ENCODE measurements at regions not wholly inside any gene's neighbourhood (a gene's known extent, or its start where the extent isn't known, plus 50 kb on each side); places are given as distances from the start of the nearest gene placed in this dataset.

DNA sequence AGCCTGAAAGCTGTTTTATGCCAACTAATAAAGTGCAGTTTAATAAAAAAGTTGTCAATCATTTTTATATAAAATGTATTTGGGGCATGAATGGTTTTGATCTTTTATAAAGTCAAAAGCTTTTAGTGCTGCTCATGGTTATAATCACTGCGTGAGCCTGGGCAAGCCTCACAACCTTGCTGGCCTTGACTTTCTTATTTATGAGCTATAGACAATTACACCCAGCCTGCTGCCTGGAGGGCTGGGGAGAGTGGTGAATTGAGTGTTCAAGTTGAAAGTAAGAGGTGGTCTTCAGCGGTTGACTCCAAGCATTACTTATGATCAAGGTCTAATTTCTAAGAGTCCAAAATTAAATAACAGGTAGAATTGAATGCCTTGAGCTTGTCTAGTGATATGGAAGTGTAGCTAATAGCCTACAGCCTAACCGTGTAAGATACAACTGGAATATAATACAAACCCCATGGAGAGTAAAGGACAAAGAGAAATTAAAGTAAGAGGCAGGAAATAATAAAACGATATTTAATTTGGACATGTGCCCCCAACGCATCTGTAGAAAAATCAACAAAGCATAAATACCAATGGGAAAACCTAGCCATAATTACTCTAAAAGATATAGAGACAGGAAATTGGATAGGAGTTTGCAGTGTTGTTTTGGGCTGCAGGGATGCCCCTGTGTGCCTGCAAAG is 106.0 kb upstream of the CYP1B1 start:
- no peak overlapping the region for H3K4me3 ChIP-seq
- WGBS, 2 donors = 71 to 72% methylated on average over 5 of the region's 5 CpGs
- no peaks in the 10 kb centered on the region for H3K27me3 ChIP-seq
- no peak for TF ChIP-seq POLR2A (IDR thresholded peaks at IDR 0.05)
- TF ChIP-seq, protein P1, sequence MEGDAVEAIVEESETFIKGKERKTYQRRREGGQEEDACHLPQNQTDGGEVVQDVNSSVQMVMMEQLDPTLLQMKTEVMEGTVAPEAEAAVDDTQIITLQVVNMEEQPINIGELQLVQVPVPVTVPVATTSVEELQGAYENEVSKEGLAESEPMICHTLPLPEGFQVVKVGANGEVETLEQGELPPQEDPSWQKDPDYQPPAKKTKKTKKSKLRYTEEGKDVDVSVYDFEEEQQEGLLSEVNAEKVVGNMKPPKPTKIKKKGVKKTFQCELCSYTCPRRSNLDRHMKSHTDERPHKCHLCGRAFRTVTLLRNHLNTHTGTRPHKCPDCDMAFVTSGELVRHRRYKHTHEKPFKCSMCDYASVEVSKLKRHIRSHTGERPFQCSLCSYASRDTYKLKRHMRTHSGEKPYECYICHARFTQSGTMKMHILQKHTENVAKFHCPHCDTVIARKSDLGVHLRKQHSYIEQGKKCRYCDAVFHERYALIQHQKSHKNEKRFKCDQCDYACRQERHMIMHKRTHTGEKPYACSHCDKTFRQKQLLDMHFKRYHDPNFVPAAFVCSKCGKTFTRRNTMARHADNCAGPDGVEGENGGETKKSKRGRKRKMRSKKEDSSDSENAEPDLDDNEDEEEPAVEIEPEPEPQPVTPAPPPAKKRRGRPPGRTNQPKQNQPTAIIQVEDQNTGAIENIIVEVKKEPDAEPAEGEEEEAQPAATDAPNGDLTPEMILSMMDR (IDR thresholded peaks at IDR 0.05) = no peak
- intact Hi-C loops (cut with DNase I) = no loop called here
- no peak for ATAC-seq
- DNase-seq = no peak
- no peak overlapping the region for H3K27ac ChIP-seq
- no peaks in the 10 kb centered on the region for H3K9me3 ChIP-seq
- no peaks in the 10 kb centered on the region for H3K36me3 ChIP-seq (replicated peaks in 1 of 2; ENCODE audit: insufficient read depth in 1 of 2, low read depth in 2 of 2)
- peaks cover 6% of the 10 kb centered on the region for H3K4me1 ChIP-seq

DNA sequence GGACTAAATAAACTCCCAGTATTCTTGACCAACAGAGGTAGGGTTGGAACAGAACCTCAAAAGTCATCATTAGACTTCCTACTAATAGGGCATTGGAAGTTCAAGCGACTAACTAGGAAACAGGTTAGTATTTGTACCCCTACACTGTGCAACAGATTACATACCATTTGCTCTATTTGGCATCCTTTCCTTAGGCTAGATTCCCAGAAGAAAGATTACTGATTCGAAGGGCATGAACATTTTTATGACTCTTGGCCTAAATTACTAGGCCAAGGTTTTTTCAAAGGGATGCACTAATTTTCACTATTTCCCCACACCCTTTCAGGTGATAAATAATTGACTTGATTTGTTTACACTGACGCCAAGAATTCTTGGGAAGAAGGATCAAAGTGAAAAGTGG is 104.8 kb upstream of the CYP1B1 start:
- 60 to 65% methylated on average over 3 of the region's 3 CpGs for WGBS, 2 donors
- ATAC-seq = no peak
- H3K27ac ChIP-seq = no peak overlapping the region

DNA sequence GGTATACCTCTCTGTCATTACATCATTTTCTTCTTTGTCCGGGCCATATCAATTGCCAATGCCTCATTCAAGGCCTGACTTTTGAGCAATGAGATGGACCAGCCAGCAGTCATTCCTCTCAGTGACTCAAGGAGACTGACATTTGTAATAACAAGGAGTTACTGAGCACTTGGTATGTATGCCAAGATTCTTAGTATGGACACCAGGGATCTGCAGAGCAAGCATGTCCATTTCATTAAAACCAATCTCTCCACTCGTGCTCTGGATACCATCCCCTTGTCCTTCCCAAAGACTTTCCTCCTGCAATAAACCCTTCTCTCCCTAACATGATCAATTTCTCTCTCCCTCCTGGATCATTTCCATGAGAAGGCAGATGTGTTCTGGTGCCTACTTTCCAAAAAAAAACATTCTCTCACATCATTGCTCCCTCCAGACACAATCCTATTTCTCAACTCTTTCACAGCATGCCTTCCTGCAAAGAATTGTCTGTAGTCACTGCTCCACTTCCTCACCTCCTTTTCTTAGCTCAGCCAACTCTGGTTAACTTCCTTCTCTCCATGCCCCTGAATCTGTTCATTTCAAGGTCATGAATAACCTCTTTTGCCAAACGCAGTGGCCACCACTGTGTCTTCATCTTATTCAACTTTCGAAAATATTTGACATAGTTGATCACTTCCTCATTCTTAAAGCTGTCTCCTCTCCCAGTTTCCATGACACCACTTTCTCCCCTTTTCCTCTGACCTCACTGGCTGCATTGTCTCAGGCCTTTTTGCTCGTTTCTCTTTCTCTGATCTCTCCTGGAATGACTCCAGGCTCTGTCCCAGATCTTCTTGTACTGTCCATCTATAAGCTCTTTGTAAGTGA is 102.8 kb upstream of the CYP1B1 start:
- 34 to 37% methylated on average over 5 of the region's 5 CpGs for WGBS, 2 donors
- Histone ChIP-seq H3K27me3 (no peaks in the 10 kb centered on the region), H3K4me3 (no peak overlapping the region), H3K4me1 (peaks cover 6% of the 10 kb centered on the region), H3K36me3 (replicated peaks in 1 of 2; ENCODE audit: insufficient read depth in 1 of 2, low read depth in 2 of 2) (no peaks in the 10 kb centered on the region), H3K27ac (peak overlapping the region in 2 of 4 donors; percentile 23 to 65), H3K9me3 (no peaks in the 10 kb centered on the region)
- TF ChIP-seq POLR2A (IDR thresholded peaks at IDR 0.05) = no peak
- TF ChIP-seq, protein P1 (IDR thresholded peaks at IDR 0.05) = no peak
- ATAC-seq (peak; percentile 49), DNase-seq (peak in 1 of 4 donors; percentile 69)
- intact Hi-C loops (cut with DNase I) = no loop called here

More for the DNA sequence above, 104.8 kb upstream of the CYP1B1 start:
- peaks cover 6% of the 10 kb centered on the region for H3K4me1 ChIP-seq
- no peak overlapping the region for H3K4me3 ChIP-seq
- intact Hi-C loops (cut with DNase I) = no loop called here
- no peaks in the 10 kb centered on the region for H3K36me3 ChIP-seq (replicated peaks in 1 of 2; ENCODE audit: insufficient read depth in 1 of 2, low read depth in 2 of 2)
- DNase-seq = no peak
- H3K9me3 ChIP-seq = no peaks in the 10 kb centered on the region
- no peaks in the 10 kb centered on the region for H3K27me3 ChIP-seq
- TF ChIP-seq, protein P1 (IDR thresholded peaks at IDR 0.05) = no peak
- no peak for TF ChIP-seq POLR2A (IDR thresholded peaks at IDR 0.05)

DNA sequence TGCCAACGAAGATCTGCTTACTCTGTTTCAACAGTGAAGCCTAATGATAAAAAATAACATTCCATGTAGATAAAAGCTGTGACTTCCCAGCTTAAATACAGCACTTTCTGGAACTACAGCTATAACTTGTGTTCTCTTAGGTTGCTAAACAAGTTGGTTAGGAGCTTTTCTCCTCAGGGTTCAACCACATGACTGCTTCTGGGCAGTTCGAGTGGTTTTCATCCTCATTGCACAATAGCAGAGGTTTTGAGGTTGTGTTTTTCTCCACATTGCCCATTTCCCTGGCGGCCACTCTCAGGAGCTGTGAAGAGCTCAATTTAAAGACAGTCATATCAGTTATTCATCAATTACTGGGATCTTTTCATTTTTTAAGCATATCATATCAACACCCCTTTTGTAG is 102.2 kb upstream of the CYP1B1 start:
- H3K27ac ChIP-seq = peak overlapping the region in 2 of 4 donors; percentile 23 to 65
- H3K36me3 ChIP-seq (replicated peaks in 1 of 2; ENCODE audit: insufficient read depth in 1 of 2, low read depth in 2 of 2) = no peaks in the 10 kb centered on the region
- H3K4me1 ChIP-seq = peaks cover 6% of the 10 kb centered on the region
- H3K4me3 ChIP-seq = no peak overlapping the region
- no peak for TF ChIP-seq POLR2A (IDR thresholded peaks at IDR 0.05)
- TF ChIP-seq, protein P1 (IDR thresholded peaks at IDR 0.05) = no peak
- DNase-seq (peak in 2 of 4 donors; percentile 14 to 51), ATAC-seq (peak; percentile 46)
- no peaks in the 10 kb centered on the region for H3K27me3 ChIP-seq
- no peaks in the 10 kb centered on the region for H3K9me3 ChIP-seq
- intact Hi-C loops (cut with DNase I) = no loop called here
- WGBS, 2 donors = 45 to 60% methylated on average over 3 of the region's 3 CpGs
